Activated CD4-positive, alpha-beta T cell treated with anti-CD3 and anti-CD28 coated beads, Interleukin-2, amount 50 U/mL, for 48 hours (primary cell): ENCODE measurements at regions not wholly inside any gene's neighbourhood (a gene's known extent, or its start where the extent isn't known, plus 50 kb on each side); places are given as distances from the start of the nearest gene placed in this dataset.

Source experiments
- DNase-seq, 2 experiments: peaks; one replicate each; pipeline ENCODE4 v3.0.0-alpha.2; 2020

DNA sequence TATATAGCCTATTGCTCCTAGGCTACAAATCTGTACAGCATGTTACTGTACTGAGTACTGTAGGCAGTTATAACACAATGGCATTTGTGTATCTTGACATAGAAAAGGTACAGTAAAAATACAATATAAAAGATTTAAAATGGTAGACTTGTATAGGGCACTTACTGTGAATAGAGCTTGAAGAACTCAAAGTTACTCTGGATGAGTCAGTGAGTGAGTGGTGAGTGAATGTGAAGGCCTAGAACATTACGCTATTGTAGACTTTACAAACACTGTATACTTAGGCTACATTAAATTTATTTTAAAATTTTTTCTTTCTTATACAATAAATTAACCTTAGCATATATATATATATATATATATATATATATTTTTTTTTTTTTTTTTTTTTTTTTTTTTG, 140.0 kb upstream of the UBE2E1 start:
- no peak for DNase-seq

DNA sequence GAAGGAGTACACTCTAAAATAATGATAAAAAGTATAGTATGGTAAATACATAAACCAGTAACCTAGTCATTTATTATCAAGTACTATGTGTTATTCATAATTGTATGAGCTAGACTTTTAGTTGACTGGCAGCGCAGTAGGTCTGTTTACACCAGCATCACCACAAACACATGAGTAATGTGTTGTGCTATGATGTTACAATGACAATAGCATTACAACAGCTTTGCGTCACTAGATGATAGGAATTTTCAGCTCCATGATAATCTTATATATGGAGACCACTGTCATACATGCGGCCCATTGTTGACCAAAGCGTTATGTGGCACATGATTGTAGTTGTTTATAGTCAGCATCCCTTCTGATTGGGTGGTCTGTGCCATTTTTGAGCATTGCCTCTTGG, 138.9 kb upstream of the UBE2E1 start:
- DNase-seq, result no peak

DNA sequence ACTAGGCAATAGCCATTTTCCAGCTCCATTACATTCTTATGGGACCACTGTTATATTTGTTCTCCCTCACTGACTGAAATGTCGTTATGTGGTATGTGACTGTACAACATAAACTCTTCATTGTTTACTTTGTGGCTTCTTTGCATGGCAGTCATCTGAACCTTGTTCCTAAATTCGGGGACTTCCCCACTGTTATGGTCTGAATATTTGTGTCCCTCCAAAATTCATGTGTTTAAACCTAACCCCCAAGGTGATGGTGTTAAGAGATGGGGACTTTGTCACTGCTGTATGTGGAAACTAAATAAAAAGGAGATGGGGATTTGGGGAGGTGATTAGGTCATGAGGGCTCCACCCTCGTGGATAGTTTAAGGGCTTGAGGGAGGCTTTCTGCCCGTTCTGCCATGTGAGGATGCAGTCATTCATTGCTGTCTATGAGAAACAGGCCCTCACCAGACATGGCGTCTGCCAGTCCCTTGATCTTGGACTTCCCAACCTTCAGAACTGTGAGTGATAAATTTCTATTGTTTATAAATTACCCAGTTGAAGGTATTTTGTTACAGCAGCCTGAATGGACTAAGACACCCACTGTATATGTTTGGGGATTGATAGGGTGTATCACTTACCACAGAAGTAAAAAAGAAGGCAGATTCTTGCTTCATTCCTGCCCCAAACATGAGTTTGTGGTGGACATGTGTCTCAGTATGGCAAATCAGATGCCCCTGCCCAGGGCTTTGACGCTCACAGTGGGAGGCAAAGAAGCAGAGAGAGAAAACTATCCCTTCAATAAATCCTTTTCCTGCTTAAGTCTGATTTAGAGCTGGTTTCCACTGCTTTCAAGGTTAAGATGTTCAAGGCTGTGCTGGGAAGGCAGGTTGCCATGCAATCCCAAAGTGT, 138.0 kb upstream of the UBE2E1 start:
- DNase-seq, result no peak

GRCh38 chr3:23668430-23668904, 137.3 kb upstream of the UBE2E1 start:
- no peak for DNase-seq

DNA sequence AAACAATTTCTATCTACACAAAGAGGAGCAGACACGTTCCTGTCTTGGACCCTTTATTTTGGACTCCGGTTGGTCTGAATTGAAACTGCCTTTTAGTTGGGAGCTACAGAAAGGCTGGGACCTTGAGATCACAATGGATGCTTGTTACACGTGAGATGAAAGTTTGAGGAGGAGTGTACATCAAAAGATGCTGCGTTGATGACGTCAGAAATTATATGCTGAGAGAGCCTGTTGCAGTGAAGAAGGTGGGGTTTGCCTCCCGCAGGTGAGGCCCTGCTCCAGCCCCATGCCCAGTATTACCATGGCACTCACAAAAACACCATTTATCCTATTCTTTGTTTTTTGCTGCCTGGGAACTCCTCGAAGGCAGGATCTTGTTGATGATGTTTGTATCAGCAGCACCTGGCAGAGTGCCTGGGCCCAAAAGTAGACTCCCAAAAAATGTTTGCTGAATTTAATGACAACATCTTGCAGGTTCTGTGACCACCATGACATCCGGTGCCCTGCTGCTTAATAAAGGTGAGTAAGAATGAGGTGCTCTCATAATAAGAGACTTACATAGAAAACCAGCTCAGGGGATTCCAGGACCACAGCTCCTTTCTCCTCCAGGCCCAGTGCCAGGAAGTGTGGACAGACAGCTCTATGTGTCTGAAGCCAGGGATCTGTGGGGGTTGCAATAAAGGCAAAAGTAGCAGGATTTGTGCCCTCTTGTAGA, 136.1 kb upstream of the UBE2E1 start:
- no peak for DNase-seq

DNA sequence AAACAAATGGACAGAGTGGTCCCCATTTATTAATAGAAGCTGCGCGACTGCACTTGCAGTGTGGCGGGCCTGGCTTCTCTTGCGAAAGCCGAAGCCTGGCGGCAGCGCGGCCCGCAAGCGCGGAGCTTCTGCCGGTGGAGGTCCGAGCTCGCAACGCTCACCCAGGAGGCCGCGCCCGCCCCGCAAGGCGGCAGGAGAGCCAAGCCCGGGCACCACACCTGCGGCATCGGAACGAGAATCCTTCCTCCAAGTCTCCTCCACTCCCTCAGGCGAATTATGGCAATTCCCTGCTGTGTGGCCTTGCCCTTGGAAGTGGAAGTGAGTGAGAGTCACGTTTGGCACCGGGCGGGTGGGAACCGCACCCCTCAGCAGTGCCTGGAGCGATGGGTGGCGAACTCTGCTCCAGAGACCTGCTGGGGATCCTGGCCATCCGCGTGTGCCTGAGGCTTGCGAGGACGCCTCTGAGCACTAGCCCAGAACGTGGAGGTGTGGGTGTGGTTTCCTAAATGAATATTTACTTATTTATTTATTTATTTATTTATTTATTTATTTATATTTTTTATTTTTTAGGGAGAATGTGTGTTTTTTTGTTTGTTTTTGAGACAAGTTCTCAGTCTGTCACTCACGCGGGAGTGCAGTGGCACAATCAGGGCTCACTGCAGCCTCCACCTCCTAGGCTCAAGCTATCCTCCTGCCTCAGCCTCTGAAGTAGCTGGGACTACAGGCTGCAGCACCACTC, 133.7 kb upstream of the UBE2E1 start:
- no peak for DNase-seq

GRCh38 chr3:23672628-23673027, 133.1 kb upstream of the UBE2E1 start:
- no peak for DNase-seq

DNA sequence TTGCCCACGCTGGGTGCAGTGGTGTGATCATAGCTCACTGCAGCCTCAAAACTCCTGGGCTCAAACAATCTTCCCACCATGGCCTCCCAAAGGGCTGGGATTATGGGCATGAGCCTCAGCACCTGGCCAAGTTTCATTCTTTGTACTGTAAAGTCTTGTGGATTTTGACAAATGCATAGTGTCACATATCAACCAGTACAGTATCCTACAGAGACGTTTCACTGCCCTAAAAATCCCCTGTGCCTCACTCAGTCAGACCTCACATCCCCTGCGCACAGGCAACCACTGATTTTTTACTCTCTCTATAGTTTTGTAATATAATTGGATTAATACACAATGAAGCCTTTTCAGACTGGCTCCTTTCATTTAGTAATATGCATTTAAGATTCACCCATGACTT, 130.7 kb upstream of the UBE2E1 start:
- DNase-seq, result no peak

GRCh38 chr3:23676093-23676492, 129.7 kb upstream of the UBE2E1 start:
- DNase-seq, result no peak

DNA sequence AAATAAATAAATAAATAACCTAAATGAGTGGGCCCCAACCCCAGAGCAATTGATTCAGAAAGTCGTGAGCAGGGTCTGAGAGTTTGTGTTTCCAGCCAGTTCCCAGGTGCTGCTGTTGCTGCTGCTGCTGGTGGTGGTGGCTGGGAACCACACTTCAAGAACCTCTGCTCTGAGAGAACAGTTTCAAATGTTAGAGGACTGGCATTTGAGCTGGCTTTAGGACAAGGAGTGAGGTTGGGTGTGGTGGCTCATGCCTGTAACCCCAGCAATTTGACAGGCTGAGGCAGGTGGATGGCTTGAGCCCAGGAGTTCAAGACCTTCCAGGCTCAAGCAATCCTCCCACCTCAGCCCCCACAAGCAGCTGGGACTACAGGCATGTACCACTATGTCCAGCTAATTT, 123.1 kb upstream of the UBE2E1 start:
- no peak for DNase-seq

GRCh38 chr3:23685541-23686258, 120.1 kb upstream of the UBE2E1 start:
- peak; percentile 8 to 35 for DNase-seq

DNA sequence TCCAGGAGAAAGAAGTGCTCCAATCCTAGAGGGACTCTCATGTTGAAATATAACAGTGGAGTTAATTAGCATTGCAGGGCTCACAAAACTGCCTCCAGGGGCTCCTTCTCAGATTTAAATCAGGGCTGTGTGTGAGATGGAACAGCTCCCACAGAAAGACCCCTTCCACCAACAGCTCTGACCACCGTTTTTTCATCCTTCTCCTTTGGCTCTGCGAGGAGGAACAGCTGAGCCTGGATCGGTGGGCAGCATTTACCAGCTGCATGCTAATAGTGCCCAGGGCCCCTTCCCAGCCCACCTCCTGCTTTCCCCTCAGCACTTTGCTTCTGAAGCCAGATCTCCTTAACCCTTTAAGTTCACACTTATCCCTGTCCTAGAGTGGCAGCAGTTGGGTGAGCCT, 119.2 kb upstream of the UBE2E1 start:
- no peak for DNase-seq

- DNase-seq, result no peak
These were observed 114.3 kb upstream of the UBE2E1 start for GRCh38 chr3:23691357-23691895.

DNA sequence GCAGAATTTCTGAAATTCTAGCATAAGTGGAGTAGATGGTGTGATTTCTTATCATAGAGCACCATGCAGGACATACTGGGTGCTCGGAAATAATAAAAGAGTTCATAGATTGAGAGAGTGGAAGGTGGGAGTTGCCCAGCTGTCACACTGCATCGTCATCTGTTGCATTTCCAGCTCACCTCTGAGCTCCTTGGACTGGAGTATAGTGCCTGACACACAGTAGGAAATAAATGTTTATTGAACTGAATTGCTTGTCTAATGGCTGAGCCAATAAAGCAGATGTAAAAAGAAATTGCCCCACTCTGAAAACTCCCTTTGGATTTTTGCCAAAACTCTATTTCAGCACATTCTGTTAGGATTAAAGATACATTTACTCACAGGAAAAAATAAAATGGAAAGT, 108.9 kb upstream of the UBE2E1 start:
- no peak for DNase-seq

DNA sequence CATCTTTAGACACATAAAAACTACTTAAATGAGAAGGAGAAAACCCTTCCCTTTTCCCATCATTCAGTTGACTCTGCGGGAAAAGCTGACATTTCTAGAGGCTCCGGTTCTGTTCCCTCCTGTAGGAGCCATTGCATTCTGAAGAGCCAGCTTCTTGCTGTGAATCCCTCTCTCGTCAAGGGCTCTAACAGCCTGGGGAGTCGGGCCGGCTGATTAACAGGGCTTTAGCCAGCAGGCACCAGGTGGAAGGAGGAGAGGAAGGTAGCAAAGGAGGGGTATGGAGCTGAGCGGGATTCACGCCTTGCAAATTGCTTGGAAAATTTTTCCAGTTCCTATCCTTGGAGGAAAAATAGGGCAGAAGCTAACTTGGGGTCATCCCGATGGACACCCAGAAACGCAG, 108.3 kb upstream of the UBE2E1 start:
- DNase-seq, result no peak

DNA sequence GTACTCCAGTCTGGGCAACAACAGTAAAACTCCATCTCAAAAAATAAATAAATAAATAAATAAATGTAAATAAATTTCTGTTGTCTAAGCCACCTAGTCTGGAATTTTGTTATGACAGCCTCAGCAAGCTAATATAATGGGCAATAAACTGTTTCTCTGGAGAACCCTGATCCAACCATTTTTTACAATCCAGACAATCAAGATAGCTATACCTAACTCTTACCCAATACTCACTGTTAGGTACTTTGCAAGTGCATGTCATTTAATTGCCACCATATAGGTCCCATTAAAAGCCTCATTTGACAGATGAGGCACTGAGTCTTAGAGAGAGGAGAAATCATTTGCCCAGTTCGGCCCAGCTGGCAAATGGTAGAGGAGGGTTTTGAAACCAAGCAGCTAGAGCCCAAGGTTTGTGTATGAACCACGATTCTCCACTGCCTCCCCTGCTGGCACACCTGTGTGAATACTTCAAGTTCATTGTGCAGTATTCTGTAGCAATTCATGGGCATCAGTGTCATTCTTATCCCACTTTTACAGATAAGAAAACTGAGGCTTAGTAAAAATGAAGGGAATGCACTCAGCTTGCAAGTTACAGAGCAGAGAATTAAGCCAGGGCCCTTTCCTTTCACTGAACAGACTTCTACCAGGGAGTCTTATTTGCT, 107.0 kb upstream of the UBE2E1 start:
- DNase-seq, result no peak

DNA sequence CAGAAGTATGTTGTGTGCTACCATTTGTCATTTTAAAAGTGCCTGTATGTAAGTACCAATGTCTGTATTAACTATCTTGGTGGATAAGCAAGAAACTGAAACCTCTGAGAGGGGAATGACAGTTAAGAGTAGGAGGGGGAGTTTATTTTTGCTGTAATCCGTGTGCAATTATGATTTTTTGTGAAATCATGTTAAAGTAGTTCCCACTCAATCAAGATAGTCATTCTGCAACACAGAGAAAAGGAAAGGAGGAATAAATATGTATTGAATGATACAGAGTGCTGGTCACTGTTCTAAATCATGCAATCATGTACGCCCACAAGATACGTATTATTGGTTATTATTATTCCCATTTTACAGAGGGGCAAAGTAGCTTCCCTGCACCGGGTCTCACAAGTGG, 105.1 kb upstream of the UBE2E1 start:
- DNase-seq, result no peak

DNA sequence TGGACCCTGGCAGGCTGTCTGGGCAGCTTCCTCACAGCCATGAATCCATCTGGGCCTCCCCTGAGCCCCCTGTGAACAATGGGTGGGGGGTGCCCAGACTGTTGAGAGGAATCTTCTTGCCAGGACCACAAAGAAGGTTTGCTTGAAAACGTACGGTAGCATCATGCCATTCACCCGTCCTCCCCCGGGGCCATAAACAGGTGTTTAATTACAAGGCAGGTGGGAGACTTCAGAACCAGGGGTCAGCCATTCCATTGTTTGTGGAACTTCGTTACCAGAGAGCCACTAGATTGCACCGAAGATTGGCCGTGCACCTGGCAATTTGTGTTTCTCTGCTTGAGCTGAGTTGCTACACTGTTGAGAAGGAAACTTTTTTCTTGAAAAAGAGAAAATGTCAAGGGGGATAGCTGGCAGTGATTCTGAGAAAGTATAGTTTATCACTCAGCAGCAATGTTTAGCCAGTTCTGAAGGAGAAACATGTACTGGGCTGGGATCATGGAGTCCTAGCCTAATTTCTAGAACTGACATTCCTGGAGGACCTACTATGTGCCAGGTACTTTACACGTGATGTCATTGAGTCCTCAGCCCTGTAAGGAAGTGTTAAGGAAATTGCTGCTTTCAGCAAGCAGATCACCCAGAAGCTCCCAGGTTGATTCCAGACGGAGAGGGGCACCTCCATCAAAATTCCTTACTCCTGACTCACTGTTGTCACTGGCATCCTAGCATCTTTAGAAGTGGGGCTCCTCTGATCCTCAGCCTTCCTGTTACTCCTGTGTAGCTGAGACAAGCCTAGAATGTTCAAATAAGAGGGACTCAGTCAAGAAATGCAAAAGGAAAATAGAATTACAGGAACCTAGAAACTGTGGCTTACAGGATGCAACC, 103.8 kb upstream of the UBE2E1 start:
- no peak for DNase-seq

- DNase-seq, result no peak
These were observed 101.5 kb upstream of the UBE2E1 start for GRCh38 chr3:23704298-23704697.

- DNase-seq, result no peak
These were observed 99.6 kb upstream of the UBE2E1 start for GRCh38 chr3:23706111-23706510.

DNA sequence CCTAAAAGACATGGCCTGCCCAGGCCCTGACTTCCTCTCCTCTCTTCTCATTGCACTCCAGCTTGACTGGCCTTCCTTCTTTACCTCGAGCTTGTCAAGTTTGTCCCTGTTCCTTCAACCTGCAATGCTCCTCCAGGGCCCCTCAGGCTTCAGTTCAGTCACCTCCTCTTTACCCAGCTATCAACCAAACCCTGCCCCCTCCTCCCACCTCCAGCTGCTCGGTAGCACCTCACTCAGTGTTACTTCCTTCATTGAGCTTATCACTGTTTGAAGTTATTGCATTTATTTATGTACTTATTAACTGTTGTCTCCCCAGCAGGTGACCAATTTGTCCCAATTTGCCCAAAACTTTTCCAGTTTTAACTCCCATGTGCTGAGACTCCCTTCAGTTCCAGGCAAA, 95.8 kb upstream of the UBE2E1 start:
- DNase-seq, result no peak
